ENCODE measurements at regions not wholly inside any gene's neighbourhood (a gene's known extent, or its start where the extent isn't known, plus 50 kb on each side); places are given as distances from the start of the nearest gene placed in this dataset.

DNA sequence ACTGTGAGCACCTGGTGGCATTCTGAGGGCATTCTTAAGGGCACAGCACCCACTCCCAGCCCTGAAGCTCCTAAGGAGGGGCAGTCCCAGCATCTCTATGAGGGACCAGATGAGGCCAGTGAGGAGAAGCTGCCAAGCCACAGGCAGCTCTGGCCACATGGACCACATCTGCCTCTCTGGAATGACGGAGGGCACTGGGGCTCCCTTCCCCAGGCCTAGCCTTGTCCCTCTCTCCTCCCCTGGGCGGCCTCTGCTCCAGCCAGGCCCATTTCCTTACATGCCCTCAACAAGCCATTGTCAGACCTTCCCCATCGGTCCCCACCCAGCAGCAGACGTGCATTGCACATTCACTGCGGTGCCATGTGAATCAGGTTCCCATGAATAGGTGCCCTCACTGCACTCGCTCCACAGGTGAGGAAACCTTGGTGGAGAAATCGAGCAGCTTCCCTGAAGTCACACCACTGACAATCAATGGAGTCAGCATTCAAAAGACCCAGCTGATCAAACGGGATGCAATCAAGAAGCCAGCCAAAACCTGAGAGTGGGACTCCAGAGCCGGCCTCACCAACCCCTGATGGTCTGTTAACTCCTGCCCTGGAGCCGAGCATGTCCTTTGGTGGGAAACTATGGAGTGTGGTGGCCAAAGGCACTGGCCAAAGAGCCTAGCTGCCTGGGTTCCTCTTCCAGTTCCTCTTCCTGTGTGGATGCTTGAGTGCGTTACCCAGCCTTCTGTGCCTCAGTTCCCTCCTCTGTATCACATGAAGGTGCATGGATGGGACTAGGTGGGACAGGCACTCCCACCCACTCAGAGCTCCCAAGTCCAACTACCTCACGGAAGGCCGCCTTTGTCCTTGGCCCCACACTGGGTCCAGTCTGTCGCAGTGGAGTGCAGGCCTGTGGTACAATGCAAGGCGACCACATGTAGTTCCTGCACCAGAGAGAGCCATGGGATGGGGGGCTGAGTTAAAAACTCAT is 147.3 kb downstream of the ZFP36L2 start:
- TF ChIP-seq, protein P1, sequence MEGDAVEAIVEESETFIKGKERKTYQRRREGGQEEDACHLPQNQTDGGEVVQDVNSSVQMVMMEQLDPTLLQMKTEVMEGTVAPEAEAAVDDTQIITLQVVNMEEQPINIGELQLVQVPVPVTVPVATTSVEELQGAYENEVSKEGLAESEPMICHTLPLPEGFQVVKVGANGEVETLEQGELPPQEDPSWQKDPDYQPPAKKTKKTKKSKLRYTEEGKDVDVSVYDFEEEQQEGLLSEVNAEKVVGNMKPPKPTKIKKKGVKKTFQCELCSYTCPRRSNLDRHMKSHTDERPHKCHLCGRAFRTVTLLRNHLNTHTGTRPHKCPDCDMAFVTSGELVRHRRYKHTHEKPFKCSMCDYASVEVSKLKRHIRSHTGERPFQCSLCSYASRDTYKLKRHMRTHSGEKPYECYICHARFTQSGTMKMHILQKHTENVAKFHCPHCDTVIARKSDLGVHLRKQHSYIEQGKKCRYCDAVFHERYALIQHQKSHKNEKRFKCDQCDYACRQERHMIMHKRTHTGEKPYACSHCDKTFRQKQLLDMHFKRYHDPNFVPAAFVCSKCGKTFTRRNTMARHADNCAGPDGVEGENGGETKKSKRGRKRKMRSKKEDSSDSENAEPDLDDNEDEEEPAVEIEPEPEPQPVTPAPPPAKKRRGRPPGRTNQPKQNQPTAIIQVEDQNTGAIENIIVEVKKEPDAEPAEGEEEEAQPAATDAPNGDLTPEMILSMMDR (conservative IDR thresholded peaks at IDR 0.05): no peak
- TF ChIP-seq EZH2 (IDR thresholded peaks at IDR 0.05; ENCODE audit: low read depth): no peak

Data from PC-9 (cell line).